HG03460 (cell line): ENCODE measurements at regions not wholly inside any gene's neighbourhood (a gene's known extent, or its start where the extent isn't known, plus 50 kb on each side); places are given as distances from the start of the nearest gene placed in this dataset.

ENCODE experiments used
- ATAC-seq: cut with Tn5 transposase; IDR thresholded peaks from one replicate; pipeline ENCODE4 v1.9.1; 2021; ENCODE audit not compliant: unreplicated experiment

DNA sequence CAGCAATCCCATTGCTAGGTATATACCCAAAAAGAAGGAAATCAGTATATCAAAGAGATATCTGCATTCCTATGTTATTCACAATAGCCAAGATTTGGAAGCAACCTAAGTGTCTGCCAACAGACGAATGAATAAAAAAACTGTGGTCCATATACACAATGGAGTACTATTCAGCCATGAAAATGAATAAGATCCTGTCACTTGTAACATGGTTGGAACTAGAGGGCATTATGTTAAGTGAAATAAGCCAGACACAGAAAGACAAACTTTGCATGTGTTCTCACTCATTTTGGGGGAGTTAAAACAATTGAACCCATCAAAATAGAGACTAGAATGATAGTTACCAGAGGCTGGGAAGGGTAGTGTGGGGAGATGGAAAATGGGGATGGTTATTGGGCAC is 323.5 kb upstream of the NFE2L3 start:
- ATAC-seq = no peak

DNA sequence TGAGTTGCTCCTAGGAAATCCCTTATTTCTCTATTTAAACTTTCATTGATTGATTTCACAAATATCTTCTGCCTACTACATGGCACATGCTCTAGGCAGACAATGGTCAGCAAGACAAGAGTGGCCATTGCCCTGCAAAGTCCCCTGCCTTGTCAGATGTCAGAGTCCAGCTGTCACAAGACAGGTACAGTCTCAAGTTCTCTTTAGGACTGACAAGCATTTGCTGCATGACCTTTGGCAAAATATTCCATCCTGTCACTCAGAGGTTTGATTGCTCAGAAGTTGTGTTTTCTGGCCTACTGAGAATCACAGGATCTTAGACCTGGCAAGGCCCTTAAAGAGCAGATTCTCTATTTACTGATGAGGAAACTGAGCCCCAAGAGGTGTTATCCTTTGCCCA is 322.3 kb upstream of the NFE2L3 start:
- ATAC-seq = no peak

- ATAC-seq = no peak
Observed at GRCh38 chr7:25830215-25830614, 321.8 kb upstream of the NFE2L3 start.

DNA sequence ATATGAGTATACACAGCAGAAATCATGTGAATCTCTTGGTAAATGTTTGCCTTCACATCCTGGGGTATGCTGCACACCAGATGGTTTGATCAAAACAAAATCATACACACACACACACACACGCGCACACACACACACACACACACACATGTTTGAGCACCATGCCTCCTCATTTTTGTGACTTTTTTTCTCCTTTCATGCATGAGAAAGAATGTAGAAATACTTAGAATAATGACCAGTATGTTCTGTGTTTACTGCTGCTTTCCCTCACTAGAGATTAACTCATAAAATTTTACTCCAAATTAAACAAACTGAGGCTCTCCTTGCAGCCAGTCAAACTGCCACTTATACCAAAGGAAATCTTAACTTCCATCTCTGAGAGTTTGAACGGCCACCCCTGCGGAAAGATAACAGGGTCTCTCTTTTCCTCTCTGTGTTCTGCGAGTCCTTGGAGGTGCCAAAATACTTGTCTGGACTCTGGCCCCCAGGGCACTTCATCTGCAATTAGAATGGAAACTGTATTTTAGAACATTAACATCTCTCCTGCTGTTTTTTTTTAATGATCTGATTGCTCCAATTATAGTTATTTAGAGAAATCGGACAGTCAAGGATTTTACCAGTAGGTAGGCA is 320.8 kb upstream of the NFE2L3 start:
- no peak for ATAC-seq

- no peak for ATAC-seq
Observed at GRCh38 chr7:25831831-25832411, 320.1 kb upstream of the NFE2L3 start.

DNA sequence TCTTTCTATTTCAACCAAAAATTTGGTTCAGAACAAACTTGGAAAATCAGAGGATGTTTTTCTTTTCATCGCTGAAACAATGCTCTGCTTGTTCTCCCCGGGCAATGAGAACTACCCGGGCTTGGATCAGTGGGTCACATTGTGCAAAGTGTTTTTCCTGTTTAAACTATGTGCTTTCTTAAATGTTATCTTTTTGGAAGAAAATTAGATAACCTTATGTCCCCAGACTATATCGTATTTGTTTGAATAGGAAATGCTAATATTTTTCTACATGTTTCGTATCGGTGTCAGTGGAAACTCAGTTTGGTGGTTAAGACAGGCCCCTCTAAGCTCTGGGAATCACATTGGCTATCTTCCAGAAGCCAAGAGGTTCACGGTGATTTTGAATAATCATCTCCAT is 319.5 kb upstream of the NFE2L3 start:
- ATAC-seq = no peak

- no peak for ATAC-seq
Observed at GRCh38 chr7:25832929-25833328, 319.1 kb upstream of the NFE2L3 start.

DNA sequence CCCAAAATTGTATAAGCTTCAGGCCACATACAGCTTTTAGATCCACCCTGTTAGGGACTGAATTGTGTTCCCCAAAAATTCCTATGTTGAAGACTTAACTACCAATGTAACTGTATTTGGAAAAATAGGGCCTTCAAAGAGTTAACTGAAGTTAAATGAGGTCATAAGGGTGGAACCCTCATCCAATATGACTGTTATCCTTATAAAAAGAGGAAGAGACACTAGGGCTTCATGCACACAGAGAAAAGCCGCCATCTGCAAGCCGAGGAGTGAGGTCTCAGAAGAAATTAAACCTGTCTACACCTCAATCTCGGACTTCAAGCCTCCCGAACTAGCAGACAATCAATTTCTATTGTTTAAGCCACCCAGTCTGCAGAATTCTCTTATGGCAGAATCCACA is 317.9 kb upstream of the NFE2L3 start:
- no peak for ATAC-seq

DNA sequence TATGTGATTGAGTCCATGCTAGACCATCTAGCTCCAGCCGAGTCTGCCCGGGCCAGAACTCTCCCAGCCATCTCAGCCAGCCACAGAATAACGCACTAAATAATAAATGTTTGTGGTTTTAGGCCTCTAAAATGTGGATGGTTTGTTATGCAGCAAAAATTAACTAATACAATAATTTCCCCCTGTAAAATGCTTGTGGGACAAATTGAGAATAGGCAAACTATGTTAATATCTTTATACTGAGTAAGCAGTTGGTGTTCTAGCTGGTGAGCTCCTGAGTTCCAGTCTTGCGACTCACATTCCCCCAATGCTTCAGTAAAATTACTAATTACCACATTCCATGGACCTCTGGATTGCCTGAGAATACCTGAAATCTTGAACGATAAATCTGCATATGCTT is 316.8 kb upstream of the NFE2L3 start:
- no peak for ATAC-seq

DNA sequence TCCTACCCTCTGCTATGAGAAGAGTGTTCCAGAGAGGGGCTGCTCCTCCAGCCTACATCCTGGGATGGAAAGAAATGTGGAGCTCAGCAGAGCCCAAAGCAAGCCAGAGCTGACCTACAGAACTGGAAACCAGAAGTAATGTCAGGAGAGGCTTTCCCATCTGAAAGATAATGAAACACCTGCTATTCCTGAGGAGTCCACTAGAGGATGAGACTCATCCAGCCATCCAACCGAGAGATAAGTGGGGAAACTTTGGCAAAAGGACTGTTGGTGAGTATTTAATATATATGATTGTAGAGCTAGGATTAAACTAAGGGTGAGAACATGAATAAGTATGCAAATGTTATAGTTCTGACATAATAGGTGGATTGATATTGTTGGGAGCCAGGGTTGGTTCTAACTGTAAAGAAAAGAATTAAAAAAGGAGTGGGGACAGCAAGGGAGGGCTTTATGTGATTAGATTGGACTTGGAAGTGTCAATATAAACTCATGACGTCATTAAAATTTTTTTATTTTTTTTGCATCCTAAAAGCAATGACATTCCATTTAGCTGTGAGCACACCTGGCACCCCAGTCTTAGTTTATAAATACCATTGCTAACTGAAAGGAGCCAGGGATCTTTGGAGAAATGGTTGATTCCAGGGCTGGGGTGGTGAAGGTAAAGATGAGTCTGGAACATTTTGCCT is 312.8 kb upstream of the NFE2L3 start:
- ATAC-seq = no peak

GRCh38 chr7:25840209-25840792 is 311.7 kb upstream of the NFE2L3 start:
- ATAC-seq = no peak

DNA sequence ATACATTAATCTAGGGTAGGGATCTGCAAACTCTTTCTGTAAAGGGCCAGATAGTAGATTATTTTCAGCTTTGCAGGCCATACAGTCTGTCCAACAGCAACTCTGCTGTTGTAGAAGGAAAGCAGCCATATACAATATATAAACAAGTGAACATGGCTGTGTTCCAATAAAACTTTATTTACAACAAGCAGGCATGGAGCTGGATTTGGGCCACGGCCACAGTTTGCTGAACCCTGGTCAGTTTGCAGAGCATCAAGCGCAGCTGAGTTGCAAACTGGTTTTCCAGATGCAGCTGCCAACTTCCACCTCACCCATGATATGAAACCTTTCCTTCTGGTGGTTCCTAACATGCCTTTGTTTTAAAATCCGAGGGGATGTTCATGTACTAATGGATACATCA is 310.4 kb upstream of the NFE2L3 start:
- no peak for ATAC-seq

DNA sequence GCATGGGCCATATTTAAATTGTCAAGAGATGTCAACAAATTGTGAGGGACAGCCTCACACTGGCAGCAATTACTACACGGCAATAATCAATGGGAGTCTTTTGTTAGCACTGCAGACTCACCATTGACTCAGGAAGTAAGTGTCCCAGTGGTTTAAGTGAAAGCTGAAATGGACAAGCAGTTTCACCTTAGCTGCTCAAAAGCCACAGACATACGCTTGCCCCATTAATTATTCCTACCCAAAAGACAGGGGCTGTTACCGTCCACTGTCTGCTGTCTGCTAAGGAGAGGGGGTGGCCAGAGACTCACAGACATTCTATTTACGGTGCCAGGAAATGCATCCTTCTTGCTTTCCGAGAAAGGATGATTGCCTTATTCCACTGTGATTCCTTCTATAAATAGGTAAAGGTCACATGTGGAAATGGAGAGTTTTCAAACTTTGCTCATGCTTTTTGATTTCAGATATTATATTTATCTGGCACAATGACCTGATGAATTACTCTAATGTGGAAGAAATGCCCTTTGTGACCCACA is 309.7 kb upstream of the NFE2L3 start:
- no peak for ATAC-seq

DNA sequence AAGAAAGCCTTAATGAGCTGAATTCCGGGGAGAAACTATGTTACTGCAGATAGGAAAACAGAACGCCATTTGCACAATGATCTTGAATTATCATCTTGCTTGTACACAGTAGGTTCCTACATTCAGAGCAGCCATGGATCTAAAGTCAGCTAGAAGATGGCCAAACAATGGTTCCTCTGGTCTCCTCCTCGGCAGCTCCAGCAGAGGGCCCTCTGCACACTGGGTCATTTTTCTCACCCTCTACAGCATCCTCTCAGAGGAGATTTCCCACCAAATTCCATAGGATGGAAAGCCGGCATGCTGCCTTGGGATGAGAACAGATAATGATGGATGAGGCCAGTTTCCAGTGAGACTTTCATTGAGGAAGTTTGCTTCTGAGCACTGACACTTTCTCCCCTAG is 308.5 kb upstream of the NFE2L3 start:
- no peak for ATAC-seq

DNA sequence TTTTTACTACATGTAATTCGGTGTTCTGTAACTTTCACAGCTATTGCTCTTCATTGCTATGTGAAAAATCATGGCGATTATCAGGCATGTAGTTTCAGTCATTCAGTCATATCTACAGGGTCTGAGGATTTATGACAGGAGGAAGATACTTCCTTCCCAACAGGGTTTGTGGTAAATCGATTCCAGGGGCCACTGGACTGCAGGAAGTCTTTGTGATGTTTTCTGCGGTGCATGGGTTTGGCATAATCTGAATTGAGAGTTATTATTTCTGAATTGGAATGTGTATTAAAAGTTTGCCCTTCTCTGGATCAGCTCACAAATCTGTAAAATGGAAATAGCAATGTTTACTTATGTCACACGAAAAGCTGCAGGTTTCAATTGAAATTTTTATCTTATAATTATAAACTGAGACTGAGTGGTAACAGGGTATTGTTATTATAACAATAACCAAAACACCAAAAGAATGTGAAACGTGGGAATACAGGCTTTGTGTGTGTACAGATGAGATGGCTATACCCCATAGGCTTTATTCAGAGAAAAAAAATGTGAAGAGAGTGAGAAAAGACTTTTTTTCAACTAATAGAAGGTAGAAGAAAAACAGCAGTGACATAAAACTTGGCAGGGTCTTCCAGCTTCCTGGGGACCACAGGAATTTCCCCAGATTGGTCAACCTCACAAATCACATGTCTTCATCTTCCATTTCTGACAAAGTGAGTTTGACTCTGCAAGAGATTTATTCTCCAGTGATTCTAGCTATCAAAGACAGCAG is 307.7 kb upstream of the NFE2L3 start:
- no peak for ATAC-seq

DNA sequence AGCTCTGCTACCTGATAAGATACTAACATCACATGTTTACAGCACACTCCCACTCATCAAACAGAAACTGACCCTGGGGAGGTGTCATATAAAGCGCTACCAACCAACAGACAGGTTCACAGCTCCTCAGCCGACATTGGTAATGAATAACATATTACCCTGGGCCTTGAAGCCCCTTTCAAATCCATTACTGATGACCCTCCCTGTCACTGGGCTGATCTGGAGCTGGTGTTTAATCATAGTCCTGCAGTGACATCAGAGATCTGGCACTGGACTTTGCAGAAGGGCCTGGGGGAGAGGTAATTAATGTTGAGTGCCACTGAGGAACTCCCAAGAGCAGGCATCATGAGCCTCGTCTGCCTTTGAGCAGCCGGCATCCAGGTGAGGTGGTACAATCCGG is 306.5 kb upstream of the NFE2L3 start:
- ATAC-seq = no peak

- ATAC-seq = no peak
Observed at GRCh38 chr7:25846722-25847121, 305.3 kb upstream of the NFE2L3 start.

DNA sequence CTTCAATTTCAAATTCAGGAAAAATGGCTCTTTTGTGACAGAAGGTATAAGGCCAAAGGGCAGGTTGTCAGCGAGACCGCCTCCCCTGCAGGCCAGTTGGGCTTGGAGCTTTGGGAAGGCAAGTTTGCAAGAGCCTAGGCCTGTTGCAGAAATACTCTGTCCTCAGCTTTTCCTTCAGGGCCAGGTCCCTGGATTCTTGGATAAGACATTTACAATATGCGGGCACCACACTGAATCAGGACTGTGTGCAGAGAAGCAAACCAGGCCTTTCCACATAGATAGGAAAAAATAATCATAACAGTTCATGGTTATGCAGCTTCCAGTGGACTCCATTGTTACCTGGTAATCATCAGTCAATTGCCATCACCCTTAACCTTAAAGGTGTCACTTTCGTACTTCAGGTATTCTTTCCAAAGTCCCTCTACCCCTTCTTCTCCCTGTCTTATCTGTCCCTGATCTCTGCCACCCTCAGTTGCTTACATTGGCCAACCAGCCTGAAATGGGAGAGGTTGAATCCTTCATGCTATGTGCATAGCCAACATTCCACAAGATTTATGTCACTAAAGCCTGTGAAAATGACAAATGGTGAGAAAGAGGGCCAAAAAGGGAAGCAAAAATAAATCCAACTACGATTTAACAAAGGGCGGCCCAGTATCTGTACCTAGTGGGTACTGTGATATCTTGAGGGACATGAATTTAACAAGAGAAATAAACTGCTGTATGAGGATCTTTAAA is 304.5 kb upstream of the NFE2L3 start:
- no peak for ATAC-seq

DNA sequence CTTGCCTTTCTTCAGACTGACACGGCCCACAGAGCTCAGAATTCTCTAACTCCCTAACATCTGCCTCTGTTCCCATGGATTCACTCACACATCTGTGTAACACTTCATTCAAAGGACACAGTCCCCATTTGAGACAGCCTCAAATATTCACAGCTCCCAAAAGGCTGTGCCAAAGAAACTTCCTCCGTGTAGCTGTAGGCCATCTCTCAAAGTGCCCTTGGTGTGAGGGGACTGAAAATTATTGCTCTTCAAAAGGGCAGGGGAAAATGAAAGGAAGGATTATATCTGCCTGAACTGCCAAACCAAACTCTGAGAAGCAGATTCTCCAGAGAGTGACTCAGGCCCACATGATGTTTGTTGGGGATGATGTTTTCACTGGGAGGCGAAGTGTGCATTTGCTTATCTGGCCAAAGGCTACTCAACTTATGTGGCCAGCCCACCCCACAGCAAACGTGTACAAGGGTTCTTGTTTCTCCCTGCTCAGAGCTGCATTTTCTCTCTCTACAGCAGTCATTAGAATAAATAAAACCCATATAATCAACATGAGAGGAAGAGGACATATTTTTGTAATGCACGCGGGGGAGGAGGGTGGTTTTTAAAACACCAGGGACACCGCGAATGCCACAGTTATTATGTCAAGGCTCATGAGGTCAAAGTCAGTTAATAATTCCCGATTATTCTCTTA is 302.4 kb upstream of the NFE2L3 start:
- no peak for ATAC-seq

DNA sequence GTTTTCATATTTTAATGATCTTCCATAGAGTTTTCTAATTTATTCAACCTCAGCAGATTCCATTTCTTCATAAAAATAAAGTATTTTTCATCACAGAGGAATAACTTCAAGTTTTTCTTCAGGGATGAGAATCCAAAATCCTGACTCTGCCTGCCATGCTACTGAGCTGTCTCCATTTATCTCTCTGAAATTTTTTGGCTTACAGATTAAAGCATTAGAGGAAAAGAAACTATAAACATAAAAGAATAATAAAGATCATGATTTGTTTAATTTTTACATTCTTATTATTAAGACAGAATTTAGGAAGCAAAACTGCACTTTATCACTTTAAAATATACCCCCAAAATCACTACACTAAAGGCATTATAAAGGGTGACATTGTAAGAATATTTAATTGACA is 301.8 kb upstream of the NFE2L3 start:
- no peak for ATAC-seq
